DND-41 (cell line): ENCODE measurements at regions not wholly inside any gene's neighbourhood (a gene's known extent, or its start where the extent isn't known, plus 50 kb on each side); places are given as distances from the start of the nearest gene placed in this dataset.
"Not testable (repeated sequence)": the region's sequence is repeated elsewhere in the genome, so short reads cannot be mapped to it uniquely, and the experiment has no call there.

Source experiments
- ATAC-seq: fragments of 200-7000 bp; cut with Tn5 transposase; 3 replicates; pipeline ENCODE4 v1.9.1; 2021; ENCODE audit warnings: low read depth; ENCODE audit not compliant: insufficient read depth
- DNase-seq: peaks from one replicate; pipeline ENCODE4 v3.0.0-alpha.2; 2020
- H2AFZ ChIP-seq: 2 replicates; pipeline ENCODE4 v1.6.0; 2012; ENCODE audit warnings: low read depth, low read length
- H3K27ac ChIP-seq: 2 replicates; pipeline ENCODE4 v1.5.1; 2012; ENCODE audit warnings: low read length, inconsistent platforms
- H3K27me3 ChIP-seq: fragments of 200-600 bp; sonication (generic); 2 replicates; pipeline ENCODE4 v1.6.0; 2012; ENCODE audit warnings: low read length, mild to moderate bottlenecking, inconsistent platforms; ENCODE audit not compliant: insufficient read depth, poor library complexity
- H3K36me3 ChIP-seq: 2 replicates; pipeline ENCODE4 v1.5.1; 2012; ENCODE audit warnings: low read length, inconsistent platforms; ENCODE audit not compliant: insufficient read depth
- H3K4me1 ChIP-seq: 2 replicates; pipeline ENCODE4 v1.5.1; 2012; ENCODE audit warnings: mild to moderate bottlenecking, low read length; ENCODE audit not compliant: insufficient read depth
- H3K4me2 ChIP-seq: 2 replicates; pipeline ENCODE4 v1.6.0; 2012; ENCODE audit warnings: mild to moderate bottlenecking, moderate library complexity, low read length, inconsistent platforms; ENCODE audit not compliant: insufficient read depth
- H3K4me3 ChIP-seq, 2 experiments: fragments of 200-600 bp in 1 of 2; shearing (Covaris generic) in 1 of 2; 2 replicates each; pipeline ENCODE4 v1.5.1; 2012 to 2016; ENCODE audit warnings: inconsistent platforms in 2 of 2, low read length in 2 of 2, mild to moderate bottlenecking in 2 of 2, low read depth in 1 of 2, moderate library complexity in 1 of 2
- H3K79me2 ChIP-seq: 2 replicates; pipeline ENCODE4 v1.6.0; 2012; ENCODE audit warnings: low read length, inconsistent platforms; ENCODE audit not compliant: insufficient read depth
- H3K9ac ChIP-seq: 2 replicates; pipeline ENCODE4 v1.6.0; 2012; ENCODE audit warnings: low read depth, mild to moderate bottlenecking, inconsistent platforms, low read length, moderate library complexity
- H3K9me3 ChIP-seq: 2 replicates; pipeline ENCODE4 v1.5.1; 2012; ENCODE audit warnings: low read length, moderate library complexity, mild to moderate bottlenecking, inconsistent platforms; ENCODE audit not compliant: insufficient read depth, severe bottlenecking
- H4K20me1 ChIP-seq: 2 replicates; pipeline ENCODE4 v1.6.0; 2012; ENCODE audit warnings: low read length; ENCODE audit not compliant: insufficient read depth
- EZH2 ChIP-seq: IDR thresholded peaks from 3 replicates; pipeline ENCODE4 v1.6.1; 2012; ENCODE audit warnings: borderline replicate concordance, low read depth, mild to moderate bottlenecking, moderate library complexity, low read length, inconsistent platforms; ENCODE audit not compliant: severe bottlenecking
- TF ChIP-seq, protein P1 (sequence below): IDR thresholded peaks from 2 replicates; pipeline ENCODE4 v1.5.1; 2012; ENCODE audit warnings: borderline replicate concordance, low read length, moderate library complexity, mild to moderate bottlenecking; ENCODE audit not compliant: poor library complexity, severe bottlenecking; ENCODE audit errors: extremely low read depth

GRCh38 chr12:96117460-96117859, 76.7 kb upstream of the ELK3 start:
- H4K20me1 ChIP-seq, result no peaks in the 10 kb centered on the region
- H3K79me2 ChIP-seq, result no peaks in the 10 kb centered on the region
- ATAC-seq (no peak), DNase-seq (no peak)
- no peak overlapping the region for H3K27ac ChIP-seq
- H3K4me2 ChIP-seq, result no peak overlapping the region
- no peaks in the 10 kb centered on the region for H3K9me3 ChIP-seq
- H3K36me3 ChIP-seq, result no peaks in the 10 kb centered on the region
- no peaks in the 10 kb centered on the region for H3K4me1 ChIP-seq
- TF ChIP-seq EZH2, result no peak
- TF ChIP-seq, protein P1, sequence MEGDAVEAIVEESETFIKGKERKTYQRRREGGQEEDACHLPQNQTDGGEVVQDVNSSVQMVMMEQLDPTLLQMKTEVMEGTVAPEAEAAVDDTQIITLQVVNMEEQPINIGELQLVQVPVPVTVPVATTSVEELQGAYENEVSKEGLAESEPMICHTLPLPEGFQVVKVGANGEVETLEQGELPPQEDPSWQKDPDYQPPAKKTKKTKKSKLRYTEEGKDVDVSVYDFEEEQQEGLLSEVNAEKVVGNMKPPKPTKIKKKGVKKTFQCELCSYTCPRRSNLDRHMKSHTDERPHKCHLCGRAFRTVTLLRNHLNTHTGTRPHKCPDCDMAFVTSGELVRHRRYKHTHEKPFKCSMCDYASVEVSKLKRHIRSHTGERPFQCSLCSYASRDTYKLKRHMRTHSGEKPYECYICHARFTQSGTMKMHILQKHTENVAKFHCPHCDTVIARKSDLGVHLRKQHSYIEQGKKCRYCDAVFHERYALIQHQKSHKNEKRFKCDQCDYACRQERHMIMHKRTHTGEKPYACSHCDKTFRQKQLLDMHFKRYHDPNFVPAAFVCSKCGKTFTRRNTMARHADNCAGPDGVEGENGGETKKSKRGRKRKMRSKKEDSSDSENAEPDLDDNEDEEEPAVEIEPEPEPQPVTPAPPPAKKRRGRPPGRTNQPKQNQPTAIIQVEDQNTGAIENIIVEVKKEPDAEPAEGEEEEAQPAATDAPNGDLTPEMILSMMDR, result no peak
- H3K27me3 ChIP-seq, result no peaks in the 10 kb centered on the region
- no peak overlapping the region for H2AFZ ChIP-seq
- H3K9ac ChIP-seq, result no peak overlapping the region
- no peak overlapping the region for H3K4me3 ChIP-seq

DNA sequence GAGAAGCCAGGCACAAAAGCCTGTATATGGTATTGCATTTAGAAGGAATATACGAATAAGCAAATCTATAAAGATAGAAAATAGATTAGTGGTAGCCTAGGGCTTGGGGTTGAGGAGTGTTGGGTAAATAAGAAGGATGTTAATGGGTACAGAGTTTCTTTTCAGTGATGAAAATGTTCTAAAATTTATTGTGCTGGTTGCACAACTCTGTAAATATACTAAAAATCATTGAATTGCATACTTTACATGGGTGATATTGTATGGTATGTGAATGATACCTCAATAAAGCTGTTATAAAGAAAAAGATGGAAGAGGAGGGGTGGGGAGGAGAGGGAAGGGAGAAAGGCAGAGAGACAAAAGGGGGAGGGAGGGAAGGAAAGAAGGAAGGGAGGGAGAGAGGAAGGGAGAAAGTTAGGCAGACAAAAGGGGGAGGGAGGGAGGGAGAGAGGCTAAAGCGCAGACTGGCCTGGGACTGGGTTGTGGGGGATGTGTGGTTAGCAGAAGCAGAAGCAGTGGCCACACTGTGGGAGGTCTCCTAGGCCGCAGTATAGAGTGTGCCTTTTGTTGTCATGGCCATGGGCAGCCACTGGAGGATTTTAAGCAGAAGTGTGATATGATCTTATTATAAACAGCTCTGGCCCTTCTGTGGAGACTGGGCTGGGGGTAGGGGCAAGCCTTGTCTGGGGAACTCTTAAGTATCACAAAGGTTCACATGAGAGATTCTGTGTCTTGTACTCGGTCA, 73.6 kb upstream of the ELK3 start:
- H3K4me1 ChIP-seq, result no peaks in the 10 kb centered on the region
- H3K36me3 ChIP-seq, result no peaks in the 10 kb centered on the region
- no peaks in the 10 kb centered on the region for H3K9me3 ChIP-seq
- no peak for TF ChIP-seq EZH2
- TF ChIP-seq, protein P1, result no peak
- H4K20me1 ChIP-seq, result no peaks in the 10 kb centered on the region
- H2AFZ ChIP-seq, result no peak overlapping the region
- DNase-seq (no peak), ATAC-seq (0 out of 3 replicates have a peak, but pooled peaks have one; percentile 37)
- no peak overlapping the region for H3K4me2 ChIP-seq
- H3K27ac ChIP-seq, result no peak overlapping the region
- no peak overlapping the region for H3K4me3 ChIP-seq
- no peak overlapping the region for H3K9ac ChIP-seq
- no peaks in the 10 kb centered on the region for H3K79me2 ChIP-seq
- H3K27me3 ChIP-seq, result peaks cover 2% of the 10 kb centered on the region

GRCh38 chr12:96121271-96121711, 72.9 kb upstream of the ELK3 start:
- H2AFZ ChIP-seq, result no peak overlapping the region

GRCh38 chr12:96128292-96128691, 65.9 kb upstream of the ELK3 start:
- H4K20me1 ChIP-seq, H3K27ac ChIP-seq, DNase-seq, H3K27me3 ChIP-seq, H3K9me3 ChIP-seq, H3K4me2 ChIP-seq, H3K36me3 ChIP-seq, H3K9ac ChIP-seq, ATAC-seq, H3K4me3 ChIP-seq, H2AFZ ChIP-seq, H3K4me1 ChIP-seq, H3K79me2 ChIP-seq: not testable (repeated sequence)

More at GRCh38 chr12:96121271-96121711, 72.9 kb upstream of the ELK3 start:
- Histone ChIP-seq H3K36me3 (no peaks in the 10 kb centered on the region), H3K27ac (no peak overlapping the region), H3K9me3 (no peaks in the 10 kb centered on the region), H4K20me1 (no peaks in the 10 kb centered on the region), H3K79me2 (no peaks in the 10 kb centered on the region), H3K27me3 (peaks cover 2% of the 10 kb centered on the region), H3K9ac (no peak overlapping the region), H3K4me3 (no peak overlapping the region), H3K4me1 (no peaks in the 10 kb centered on the region), H3K4me2 (no peak overlapping the region)
- ATAC-seq (no peak), DNase-seq (no peak)
- no peak for TF ChIP-seq EZH2
- TF ChIP-seq, protein P1, result no peak
